ENCODE measurements at regions not wholly inside any gene's neighbourhood (a gene's known extent, or its start where the extent isn't known, plus 50 kb on each side); places are given as distances from the start of the nearest gene placed in this dataset.

GRCh38 chr5:14922456-14922855 is 50.9 kb upstream of the ANKH start:
- TF ChIP-seq CTCF (IDR thresholded peaks at IDR 0.05; ENCODE audit: low read depth, low read length) (no peak), EZH2phosphoT487 (IDR thresholded peaks at IDR 0.05; ENCODE audit: low read depth) (no peak)
- Histone ChIP-seq H3K9me3 (ENCODE audit: insufficient read depth, low read length) (no peaks in the 10 kb centered on the region), H2AFZ (ENCODE audit: low read depth, low read length) (no peak overlapping the region), H3K4me1 (ENCODE audit: low read length) (no peaks in the 10 kb centered on the region), H3K27ac (ENCODE audit: low read length) (no peak overlapping the region), H4K20me1 (ENCODE audit: insufficient read depth, low read length) (no peaks in the 10 kb centered on the region), H3K36me3 (replicated peaks; ENCODE audit: low read depth, low read length) (no peaks in the 10 kb centered on the region), H3K4me2 (ENCODE audit: low read length) (no peak overlapping the region), H3K4me3 (ENCODE audit: low read length) (no peak overlapping the region), H3K9ac (ENCODE audit: low read length) (no peak overlapping the region), H3K79me2 (ENCODE audit: low read length) (no peaks in the 10 kb centered on the region), H3K27me3 (ENCODE audit: low read depth, low read length) (0 out of 2 replicates have a peak, but pooled peaks cover 3% of the 10 kb centered on the region)

Measured in OCI-LY3 (cell line).